CD4-positive, alpha-beta T cell treated with Interferon gamma for 1 hour (primary cell): ENCODE measurements at regions not wholly inside any gene's neighbourhood (a gene's known extent, or its start where the extent isn't known, plus 50 kb on each side); places are given as distances from the start of the nearest gene placed in this dataset.

ENCODE experiments used
- DNase-seq: peaks from one replicate; pipeline ENCODE4 v3.0.0-alpha.2; 2020

DNA sequence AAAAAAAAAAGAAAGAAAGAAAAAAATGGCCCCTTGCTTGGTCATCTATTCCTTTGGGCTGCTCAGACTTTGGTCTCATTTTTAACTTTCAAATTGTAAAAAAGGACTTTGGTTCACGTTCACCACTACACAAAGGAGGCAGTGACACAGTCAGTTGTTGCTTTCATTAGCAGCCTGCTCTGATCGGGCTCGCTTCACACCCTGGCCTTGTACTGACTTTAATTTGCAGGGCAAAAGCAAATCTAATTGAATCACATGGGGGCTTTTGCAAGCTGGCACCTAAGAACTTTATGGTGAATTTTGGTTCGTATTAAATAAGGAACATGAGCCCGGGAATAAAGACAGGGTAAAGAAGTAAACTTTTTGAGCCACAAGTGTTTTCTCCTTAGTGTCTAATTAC lies 103.6 kb upstream of the CDH11 start:
- DNase-seq, result no peak

DNA sequence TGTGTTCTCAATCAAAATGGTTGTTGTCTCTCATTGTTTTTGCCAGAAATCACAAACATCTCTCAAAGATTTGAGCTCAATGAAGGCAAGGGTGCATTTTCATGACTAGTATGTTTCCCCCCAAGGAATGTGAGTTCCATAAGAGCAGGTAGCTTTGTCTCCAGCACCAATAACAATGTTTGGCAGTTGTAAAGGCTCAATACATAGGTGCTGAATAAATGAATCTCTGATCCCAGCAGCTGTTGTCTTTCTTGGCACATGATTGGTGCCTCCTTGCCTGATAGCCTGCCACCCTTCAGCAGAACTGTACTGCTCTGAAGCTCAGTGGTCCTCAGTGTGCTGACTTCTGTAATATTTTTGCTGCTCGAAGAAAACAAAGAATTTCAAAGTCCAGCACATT lies 103.1 kb upstream of the CDH11 start:
- no peak for DNase-seq

DNA sequence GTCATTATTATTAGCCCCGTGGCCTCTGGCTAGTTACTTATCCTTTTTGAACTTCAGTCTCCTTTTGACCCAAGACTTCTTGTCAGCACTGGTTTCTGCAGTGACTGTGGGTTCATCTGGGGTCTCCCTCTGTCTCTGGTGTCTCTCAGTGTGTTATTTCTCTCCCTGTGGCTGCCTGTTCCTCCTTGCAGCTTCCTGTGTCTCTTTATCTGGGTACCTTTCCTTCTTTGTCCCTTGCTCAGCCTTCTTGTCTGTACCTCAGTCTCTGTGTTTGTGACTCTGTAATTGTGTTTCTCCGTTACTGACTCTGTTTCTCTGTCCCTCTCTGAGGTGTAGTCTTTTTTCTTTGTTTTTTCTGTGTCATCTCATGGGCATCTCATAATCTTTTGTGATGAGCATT lies 102.6 kb upstream of the CDH11 start:
- DNase-seq, result no peak

DNA sequence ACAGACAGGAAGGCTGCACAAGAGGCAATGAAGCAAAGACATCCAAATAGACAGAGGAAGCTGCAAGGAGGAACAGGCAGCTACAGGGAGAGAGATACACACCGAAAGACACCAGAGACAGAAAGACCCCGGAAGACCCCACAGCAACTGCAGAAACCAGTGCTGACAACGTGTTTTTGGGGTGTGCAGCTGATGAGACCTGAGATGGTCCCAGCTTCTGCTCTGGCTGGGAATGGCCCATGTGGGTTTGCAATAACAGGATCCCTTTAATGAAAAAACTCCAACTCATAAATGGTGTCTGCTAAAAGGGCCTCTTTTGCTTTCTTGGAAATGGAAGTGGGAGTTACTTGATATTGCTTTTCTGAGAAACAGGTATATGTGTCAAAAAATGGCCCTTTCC lies 101.5 kb upstream of the CDH11 start:
- DNase-seq, result no peak

DNA sequence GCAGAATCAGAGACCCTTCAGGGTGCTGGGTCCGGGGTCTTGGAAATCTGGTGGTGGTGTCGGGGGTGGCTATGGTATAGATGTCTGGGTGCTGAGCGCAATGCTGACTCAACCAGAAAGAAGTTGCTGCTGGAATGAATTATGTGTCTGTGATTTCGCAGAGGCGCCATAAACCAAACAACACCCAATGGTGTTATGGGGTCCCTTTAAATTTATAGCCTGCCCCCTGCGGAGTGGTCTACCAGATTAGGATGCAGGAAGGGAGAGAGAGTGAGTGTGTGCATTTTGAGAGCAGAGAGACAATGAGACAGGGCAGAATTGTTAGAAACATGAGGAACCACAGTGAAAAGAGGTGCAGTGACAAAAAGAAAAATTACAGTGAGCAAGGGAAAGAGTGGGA lies 100.7 kb upstream of the CDH11 start:
- DNase-seq, result no peak

DNA sequence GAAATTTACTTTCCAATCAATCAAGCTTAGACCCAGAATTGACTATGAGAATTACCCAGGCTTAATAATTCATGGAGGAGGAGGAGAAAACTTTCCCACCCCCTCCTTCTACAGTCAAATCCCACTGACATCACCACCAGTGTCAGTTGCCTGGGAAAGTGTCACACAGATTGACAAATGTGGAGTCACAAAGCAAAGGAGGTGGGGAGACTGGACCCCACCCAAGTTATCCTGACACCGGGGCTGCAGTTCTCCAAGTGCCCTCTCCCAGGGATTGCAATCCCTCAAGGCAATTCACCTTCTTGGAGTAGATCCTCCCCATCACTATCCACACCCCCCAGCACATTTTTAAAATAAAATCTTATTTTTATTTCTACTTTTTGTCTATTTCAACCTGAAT lies 100.2 kb upstream of the CDH11 start:
- DNase-seq, result no peak

DNA sequence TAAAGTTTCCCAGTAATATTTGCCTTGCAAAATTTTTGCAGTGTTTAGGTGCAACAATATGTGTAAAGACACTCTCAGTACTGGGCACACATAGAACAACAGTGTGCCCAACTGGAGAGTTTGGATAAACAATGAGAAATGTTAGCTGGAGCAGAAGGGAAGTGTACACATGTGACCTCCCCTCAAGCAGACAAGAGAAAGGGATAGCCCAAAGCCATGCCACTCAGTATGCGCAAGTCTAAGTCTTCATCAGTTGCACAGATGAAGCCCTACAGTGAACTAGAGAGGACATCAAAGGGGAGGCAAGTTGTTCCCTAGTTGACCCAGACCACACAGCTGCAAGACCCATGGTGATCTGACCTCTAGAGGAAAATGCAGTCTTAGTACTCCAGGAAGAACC lies 97.9 kb upstream of the CDH11 start:
- DNase-seq, result no peak

DNA sequence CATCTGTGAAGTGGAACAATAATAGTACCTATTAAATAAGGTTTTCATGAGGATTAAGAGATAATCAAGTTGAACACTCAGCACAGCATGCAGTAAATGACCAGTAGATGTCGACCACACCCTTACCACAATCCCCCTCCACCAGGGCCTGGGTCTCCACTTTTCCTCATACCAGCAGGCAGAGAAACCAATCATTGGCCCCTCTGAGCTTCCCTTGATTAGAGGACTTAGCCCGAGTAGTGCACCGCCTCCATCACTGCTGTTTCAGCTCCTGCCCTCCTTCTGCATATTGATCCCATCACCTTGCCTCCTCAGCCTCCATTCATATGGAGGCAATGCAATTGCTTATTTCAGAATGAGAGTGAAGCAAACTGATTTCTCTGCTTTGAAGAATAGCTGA lies 96.5 kb upstream of the CDH11 start:
- no peak for DNase-seq

DNA sequence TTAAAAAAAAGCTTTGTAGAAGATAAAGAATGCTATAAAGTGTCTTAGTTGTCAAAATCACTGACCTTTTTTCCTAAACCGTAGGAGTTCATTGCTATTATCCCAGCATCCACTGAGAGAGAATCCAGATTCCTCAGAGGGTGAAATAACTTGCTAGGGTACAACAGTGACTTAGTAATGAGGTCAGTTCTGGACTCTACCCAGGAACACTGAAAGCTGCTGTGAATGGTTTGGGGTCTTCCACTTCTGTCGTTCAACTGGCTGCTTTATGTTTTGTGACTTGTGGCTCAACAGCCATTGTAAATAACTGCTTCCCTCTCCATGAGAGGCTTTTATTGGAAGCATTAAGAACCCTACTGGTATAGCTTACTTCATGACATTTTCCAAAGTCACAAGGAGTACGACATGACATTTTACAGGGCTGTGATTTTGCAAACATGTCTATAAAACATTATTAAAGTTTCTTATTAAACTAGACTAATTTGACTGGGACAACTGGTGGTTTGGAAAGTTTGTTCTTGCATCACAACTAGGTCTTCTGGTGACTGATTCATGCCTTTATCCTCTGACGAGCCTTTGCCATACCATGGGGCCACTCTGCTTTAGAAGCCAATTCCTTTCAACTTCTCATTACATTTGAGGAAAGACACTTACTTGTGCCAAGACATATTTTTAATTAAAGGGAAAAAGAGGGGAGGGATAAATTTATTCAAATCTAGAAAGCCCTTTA lies 92.2 kb upstream of the CDH11 start:
- no peak for DNase-seq

DNA sequence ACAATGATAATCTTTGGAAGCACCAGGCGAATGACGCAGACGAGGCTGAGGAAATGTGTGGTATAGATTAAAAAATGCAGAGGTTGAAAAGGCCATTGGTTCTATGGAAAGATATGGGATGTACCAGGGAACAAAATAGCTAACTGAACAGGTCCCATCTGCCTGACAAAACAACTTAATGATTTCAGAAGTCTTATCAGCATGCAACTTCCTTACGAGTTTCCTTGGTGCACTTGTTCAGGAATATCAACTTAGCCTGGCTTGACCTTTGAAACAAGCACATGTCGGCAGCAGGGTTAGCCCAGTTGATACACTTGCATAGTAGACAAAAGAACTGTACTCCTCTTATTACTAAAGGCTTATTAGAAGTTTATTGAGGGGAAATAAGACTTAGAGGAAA lies 90.9 kb upstream of the CDH11 start:
- no peak for DNase-seq

DNA sequence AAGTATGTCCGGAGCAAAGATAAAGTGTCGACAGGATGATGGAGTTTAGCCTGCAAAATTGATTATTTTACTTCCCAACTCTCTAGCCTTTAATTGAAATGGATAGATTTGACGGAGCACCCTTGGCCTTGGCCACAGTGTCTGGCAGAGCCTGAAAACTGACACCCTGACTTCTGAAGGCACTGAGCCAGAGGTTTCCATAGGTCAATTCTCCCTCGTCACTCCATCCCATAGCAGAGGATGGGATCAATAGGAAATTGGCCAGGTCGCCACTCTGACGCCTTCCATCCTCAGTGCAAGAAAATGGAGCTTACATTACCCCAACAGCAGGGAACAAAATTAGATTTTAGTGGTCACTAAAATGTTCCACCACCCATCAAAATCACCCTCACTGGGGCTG lies 90.4 kb upstream of the CDH11 start:
- no peak for DNase-seq

DNA sequence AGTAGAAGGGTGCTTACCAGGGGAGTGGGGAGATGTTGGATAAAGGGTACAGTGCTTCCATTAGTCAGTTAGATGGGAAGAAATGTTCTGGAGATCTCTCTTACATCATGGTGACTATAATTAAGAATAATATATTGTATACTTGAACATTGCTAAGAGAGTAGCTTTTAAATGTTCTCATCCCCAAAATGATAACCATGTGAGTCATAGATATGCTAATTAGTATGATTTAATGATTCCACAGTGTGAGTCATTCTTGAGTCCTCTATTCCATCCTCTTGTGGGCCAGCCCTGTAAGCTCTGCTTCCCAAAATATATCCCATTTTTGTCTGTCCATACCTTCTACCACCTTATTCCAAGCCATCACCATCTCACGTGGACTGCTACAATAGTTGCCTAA lies 80.6 kb upstream of the CDH11 start:
- DNase-seq, result no peak

DNA sequence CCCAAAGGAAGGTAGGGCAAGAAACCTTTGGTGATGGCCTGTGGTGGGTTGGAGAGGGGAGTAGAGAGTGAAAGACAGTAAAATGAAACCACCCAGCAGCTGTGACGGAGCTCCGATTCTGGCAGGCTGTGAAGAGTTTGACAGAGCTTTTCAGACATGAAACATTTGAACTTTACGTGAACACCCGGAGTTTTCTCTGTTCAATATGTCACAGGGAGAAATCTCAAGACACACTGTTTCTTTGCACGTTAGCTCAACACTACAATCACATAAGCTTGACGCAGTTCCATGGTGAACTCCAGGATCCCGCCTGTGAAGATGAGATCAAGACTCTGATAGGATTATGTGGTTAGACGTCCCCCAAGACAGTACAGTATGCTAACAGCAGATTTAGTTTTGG lies 79.6 kb upstream of the CDH11 start:
- no peak for DNase-seq

DNA sequence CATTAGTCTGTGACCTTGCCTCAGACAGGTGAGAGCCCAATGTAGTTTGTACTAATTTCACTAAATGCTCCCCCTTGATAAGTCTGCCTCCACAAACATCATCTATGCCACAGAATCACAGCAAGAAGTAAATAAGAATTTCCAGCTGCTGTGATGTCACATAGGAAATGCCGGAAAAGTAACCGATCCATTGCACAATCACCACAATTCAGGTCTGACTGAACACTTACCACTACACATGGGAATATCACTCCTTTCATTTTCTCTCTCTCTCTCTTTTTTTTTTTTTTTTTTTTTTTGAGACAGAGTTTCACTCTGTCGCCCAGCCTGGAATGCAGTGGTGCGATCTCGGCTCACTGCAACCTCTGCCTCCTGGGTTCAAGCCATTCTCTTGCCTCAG lies 79.0 kb upstream of the CDH11 start:
- no peak for DNase-seq

DNA sequence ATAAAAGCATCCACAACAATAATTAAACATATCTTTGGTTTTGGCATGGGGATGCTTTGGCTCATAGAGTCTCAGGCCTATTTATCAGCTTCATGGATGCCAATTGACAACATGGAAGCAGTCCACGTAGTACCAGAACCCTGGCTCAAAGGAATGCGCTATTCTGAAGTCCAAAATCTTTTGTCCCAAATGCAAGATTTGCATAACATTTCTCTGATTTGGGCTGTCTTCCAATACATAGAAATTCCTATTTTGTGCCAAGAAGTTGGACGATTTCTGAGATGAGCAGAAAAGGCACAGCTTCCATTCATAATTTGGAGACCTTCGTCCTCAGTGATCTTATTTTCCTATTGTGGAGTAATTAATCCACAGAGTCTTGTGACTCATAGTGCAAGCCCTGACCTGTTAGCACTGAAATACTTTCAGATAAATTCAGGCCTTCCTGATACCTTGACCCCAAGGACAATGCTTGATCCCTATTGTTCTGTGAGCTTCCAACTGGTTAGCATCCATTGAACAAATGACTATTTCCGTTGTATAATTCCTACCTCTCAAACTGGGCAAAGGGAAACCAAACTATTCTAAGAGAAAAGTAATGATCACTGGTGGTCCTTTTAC lies 78.4 kb upstream of the CDH11 start:
- no peak for DNase-seq

DNA sequence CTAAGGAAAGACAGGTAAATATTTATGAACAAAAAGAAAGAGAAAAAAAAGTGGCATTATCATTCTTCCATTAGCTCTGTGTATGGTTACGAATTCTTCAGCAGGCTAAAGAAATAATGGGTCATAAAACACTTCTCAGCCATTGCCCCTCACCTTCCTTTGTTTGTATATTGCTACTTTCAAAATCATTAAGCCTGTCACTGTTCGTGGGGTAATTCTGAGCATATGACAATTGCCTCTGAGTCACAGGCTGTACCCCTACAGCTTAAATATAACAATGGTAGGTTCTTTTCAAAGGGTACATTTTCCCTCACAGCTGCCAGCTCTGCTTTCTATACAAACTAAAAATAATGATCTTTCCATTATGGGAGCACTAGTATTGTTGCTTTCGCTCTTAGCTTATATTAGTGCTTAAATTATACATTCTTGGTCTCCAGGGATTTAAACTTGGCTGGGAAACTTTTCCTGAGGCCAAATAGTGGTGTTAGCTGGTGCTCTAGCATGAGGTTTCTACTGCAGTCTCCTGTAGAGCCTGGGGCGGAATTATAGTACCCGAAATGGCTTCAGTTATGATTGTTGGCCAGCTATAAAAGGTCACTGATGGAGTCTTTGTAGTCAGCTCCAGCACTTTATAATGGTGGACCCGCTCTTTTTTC lies 74.7 kb upstream of the CDH11 start:
- no peak for DNase-seq

DNA sequence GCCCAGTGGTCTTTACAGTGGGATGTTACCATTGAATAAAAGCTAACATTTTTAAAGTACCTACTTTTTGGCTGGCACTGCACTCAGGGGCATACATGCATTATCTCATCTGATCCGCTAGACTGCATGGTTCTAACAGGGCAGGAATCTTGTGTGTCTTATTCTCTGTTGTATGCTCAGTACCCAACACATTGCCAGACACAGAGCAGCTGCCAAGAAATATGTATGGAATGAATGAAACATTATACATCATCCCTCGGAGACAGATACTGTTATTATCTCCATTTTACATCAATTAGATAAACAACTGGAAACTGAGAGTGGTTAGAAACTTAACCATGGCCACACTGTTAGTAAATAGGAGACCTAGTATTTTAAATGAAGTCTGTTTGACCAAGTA lies 74.1 kb upstream of the CDH11 start:
- no peak for DNase-seq

DNA sequence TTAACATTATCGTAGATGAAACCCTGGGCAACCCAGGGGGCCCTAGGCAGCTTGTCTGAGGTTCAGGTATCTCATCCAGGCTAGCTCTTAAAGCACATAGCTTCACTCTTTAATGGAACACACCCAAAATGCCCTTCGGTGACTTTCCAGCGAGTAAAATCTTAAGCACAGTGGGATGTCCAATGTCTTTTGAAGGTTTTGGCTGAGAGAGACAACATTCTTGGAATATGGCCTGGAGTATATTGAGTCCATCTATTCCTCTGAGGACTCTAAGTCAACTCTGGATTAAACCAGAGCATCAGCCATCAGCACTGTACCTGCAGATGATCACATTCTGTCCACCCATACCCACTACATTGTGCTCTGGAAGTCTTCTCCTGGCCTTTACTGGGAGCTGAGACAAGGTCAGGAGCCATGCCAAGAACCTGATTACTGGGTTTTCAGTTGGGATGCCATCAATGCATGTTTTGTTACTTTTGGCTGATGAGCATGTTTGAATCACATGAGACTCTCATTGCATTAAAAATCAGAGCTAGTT lies 63.4 kb upstream of the CDH11 start:
- DNase-seq, result no peak

DNA sequence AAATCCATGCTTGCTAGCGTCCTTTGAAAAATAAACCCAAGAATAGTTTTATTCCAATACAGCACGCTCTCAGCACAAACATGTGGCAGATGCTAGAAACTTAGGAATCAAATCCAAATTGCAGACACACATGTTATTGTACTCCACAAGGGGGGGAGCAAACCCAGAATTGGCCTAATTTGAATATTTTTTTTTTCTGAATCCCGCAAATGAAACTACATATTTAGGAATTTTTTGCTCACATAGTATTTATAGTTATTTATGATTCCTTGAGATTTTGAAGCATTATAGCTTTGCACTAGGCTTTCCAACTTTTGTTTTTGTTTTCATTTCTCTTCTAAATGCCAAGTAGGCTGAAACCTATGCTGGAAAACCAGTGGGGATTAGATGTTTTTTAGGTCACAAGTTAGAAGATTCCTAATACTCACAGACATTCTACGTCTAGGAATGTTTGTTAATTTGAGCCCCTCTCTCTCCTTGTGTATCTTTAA lies 59.3 kb upstream of the CDH11 start:
- DNase-seq, result no peak

DNA sequence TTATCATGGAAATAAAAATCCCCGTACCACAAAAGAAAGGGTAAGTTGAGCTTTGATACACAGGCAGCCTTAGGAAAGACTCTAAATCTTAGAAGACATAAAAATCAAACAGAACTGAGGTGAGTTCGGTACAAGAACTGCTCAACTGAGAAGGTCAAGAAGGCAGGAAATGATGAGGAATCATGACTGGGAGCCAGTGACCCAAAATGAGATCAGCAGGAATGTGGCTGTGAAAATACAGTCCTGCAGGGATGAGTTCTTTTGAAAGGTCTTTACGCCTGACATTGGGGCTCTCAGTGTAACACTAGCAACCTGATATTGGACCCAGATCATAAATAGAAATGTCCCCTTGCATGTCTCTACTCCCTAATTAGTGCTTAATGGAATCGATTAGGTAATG lies 56.3 kb upstream of the CDH11 start:
- no peak for DNase-seq

DNA sequence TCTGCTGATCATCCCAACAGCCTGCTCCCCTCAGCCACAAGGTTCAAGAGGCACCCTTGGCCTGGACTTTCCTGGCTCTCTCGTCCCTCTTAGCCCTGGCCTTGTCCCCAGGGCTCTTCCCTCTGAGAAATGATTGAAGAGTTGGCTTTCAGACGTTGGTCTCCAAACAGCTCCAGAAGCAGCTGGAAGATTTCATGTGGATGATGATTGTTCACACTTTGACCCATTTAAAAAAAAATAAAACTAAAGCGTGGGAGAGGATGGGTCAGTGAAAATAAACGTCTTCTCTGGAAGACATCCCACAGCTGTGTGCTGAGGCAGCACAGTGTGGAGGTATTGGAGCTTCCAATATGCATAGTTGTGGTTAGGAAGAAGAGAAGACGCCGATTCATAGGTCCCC lies 54.7 kb upstream of the CDH11 start:
- DNase-seq, result no peak

DNA sequence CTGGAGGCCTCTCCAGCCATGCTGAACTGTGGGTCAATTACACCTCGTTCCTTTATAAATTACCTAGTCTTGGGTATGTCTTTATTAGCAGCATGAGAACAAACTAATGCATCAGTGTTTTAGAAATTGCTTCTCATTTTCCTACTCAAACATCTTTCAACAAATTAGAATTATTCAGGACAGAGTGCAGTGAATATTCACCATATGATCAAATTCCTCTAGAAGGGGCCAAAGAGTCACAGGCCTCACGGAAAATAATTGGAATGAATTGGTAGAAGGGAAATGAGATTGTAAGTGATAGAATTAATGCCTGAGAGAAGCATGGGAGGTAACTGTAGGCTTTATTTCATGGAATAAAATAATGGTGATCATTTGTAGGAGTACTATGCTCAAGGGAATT lies 50.5 kb upstream of the CDH11 start:
- DNase-seq, result no peak
